ENCODE measurements at regions not wholly inside any gene's neighbourhood (a gene's known extent, or its start where the extent isn't known, plus 50 kb on each side); places are given as distances from the start of the nearest gene placed in this dataset.
A peak's percentile ranks its signal among the peaks of the same experiment; 100 is the strongest.

- Histone ChIP-seq H3K36me3 (ENCODE audit: control insufficient read depth in 1 of 2, insufficient read depth in 2 of 2, low read length in 1 of 2) (no peaks in the 10 kb centered on the region), H3K27ac (ENCODE audit: low read depth in 1 of 2, low read length in 2 of 2) (no peak overlapping the region), H3K27me3 (ENCODE audit: control insufficient read depth in 1 of 2, insufficient read depth in 2 of 2, low read length in 1 of 2) (no peaks in the 10 kb centered on the region), H3K4me3 (ENCODE audit: low read length in 2 of 2) (no peak overlapping the region), H3K9me3 (ENCODE audit: control insufficient read depth, low read length) (peaks cover 3% of the 10 kb centered on the region), H3K4me1 (ENCODE audit: control insufficient read depth in 1 of 2, insufficient read depth in 2 of 2, low read length in 2 of 2) (no peaks in the 10 kb centered on the region)
- DNase-seq (peak in 1 of 2 donors; percentile 21), ATAC-seq (ENCODE audit: low FRiP score) (no peak)
- WGBS, 2 donors = 86 to 89% methylated on average over 10 of the region's 10 CpGs
- intact Hi-C loops (cut with DNase I) = no loop called here
Observed at GRCh38 chr16:55118701-55119260, 188.1 kb downstream of the IRX5 start.

- no peak overlapping the region for H3K27ac ChIP-seq (ENCODE audit: low read depth in 1 of 2, low read length in 2 of 2)
- no peaks in the 10 kb centered on the region for H3K36me3 ChIP-seq (ENCODE audit: control insufficient read depth in 1 of 2, insufficient read depth in 2 of 2, low read length in 1 of 2)
- no peaks in the 10 kb centered on the region for H3K27me3 ChIP-seq (ENCODE audit: control insufficient read depth in 1 of 2, insufficient read depth in 2 of 2, low read length in 1 of 2)
- no peaks in the 10 kb centered on the region for H3K4me1 ChIP-seq (ENCODE audit: control insufficient read depth in 1 of 2, insufficient read depth in 2 of 2, low read length in 2 of 2)
- DNase-seq (peak in 1 of 2 donors; percentile 21), ATAC-seq (ENCODE audit: low FRiP score) (no peak)
- intact Hi-C loops (cut with DNase I) = no loop called here
- H3K4me3 ChIP-seq (ENCODE audit: low read length in 2 of 2) = no peak overlapping the region
- H3K9me3 ChIP-seq (ENCODE audit: control insufficient read depth, low read length) = peaks cover 3% of the 10 kb centered on the region
- WGBS, 2 donors = 32 to 41% methylated on average over 2 of the region's 2 CpGs
Observed at GRCh38 chr16:55120408-55120807, 189.7 kb downstream of the IRX5 start.

GRCh38 chr16:55120826-55121225 is 190.2 kb downstream of the IRX5 start:
- WGBS, 2 donors = 40 to 42% methylated on average over 4 of the region's 4 CpGs
- Histone ChIP-seq H3K36me3 (ENCODE audit: control insufficient read depth in 1 of 2, insufficient read depth in 2 of 2, low read length in 1 of 2) (no peaks in the 10 kb centered on the region), H3K4me1 (ENCODE audit: control insufficient read depth in 1 of 2, insufficient read depth in 2 of 2, low read length in 2 of 2) (no peaks in the 10 kb centered on the region), H3K27me3 (ENCODE audit: control insufficient read depth in 1 of 2, insufficient read depth in 2 of 2, low read length in 1 of 2) (no peaks in the 10 kb centered on the region), H3K9me3 (ENCODE audit: control insufficient read depth, low read length) (peaks cover 3% of the 10 kb centered on the region), H3K4me3 (ENCODE audit: low read length in 2 of 2) (no peak overlapping the region), H3K27ac (ENCODE audit: low read depth in 1 of 2, low read length in 2 of 2) (no peak overlapping the region)
- no peak for DNase-seq
- no peak for ATAC-seq (ENCODE audit: low FRiP score)
- intact Hi-C loops (cut with DNase I) = no loop called here

GRCh38 chr16:55123652-55124051 is 193.0 kb downstream of the IRX5 start:
- Histone ChIP-seq H3K9me3 (ENCODE audit: control insufficient read depth, low read length) (peaks cover 3% of the 10 kb centered on the region), H3K4me1 (ENCODE audit: control insufficient read depth in 1 of 2, insufficient read depth in 2 of 2, low read length in 2 of 2) (no peaks in the 10 kb centered on the region), H3K36me3 (ENCODE audit: control insufficient read depth in 1 of 2, insufficient read depth in 2 of 2, low read length in 1 of 2) (no peaks in the 10 kb centered on the region), H3K27ac (ENCODE audit: low read depth in 1 of 2, low read length in 2 of 2) (no peak overlapping the region), H3K4me3 (ENCODE audit: low read length in 2 of 2) (no peak overlapping the region), H3K27me3 (ENCODE audit: control insufficient read depth in 1 of 2, insufficient read depth in 2 of 2, low read length in 1 of 2) (no peaks in the 10 kb centered on the region)
- ATAC-seq (ENCODE audit: low FRiP score) = no peak
- DNase-seq = no peak
- 97 to 100% methylated on average over 1 of the region's 1 CpG for WGBS, 2 donors
- intact Hi-C loops (cut with DNase I) = no loop called here

GRCh38 chr16:55125818-55126385 is 195.2 kb downstream of the IRX5 start:
- intact Hi-C loops (cut with DNase I) = no loop called here
- WGBS, 2 donors = 88 to 90% methylated on average over 8 of the region's 8 CpGs
- no peak for ATAC-seq (ENCODE audit: low FRiP score)

GRCh38 chr16:55126456-55126855 is 195.8 kb downstream of the IRX5 start:
- Histone ChIP-seq H3K27me3 (ENCODE audit: control insufficient read depth in 1 of 2, insufficient read depth in 2 of 2, low read length in 1 of 2) (no peaks in the 10 kb centered on the region), H3K27ac (ENCODE audit: low read depth in 1 of 2, low read length in 2 of 2) (no peak overlapping the region), H3K4me3 (ENCODE audit: low read length in 2 of 2) (no peak overlapping the region), H3K36me3 (ENCODE audit: control insufficient read depth in 1 of 2, insufficient read depth in 2 of 2, low read length in 1 of 2) (no peaks in the 10 kb centered on the region), H3K4me1 (ENCODE audit: control insufficient read depth in 1 of 2, insufficient read depth in 2 of 2, low read length in 2 of 2) (no peaks in the 10 kb centered on the region), H3K9me3 (ENCODE audit: control insufficient read depth, low read length) (peaks cover 3% of the 10 kb centered on the region)
- WGBS, 2 donors = 66% methylated on average over 8 of the region's 8 CpGs
- intact Hi-C loops (cut with DNase I) = no loop called here
- no peak for ATAC-seq (ENCODE audit: low FRiP score)
- no peak for DNase-seq

More at GRCh38 chr16:55125818-55126385, 195.2 kb downstream of the IRX5 start:
- no peaks in the 10 kb centered on the region for H3K4me1 ChIP-seq (ENCODE audit: control insufficient read depth in 1 of 2, insufficient read depth in 2 of 2, low read length in 2 of 2)
- no peak overlapping the region for H3K27ac ChIP-seq (ENCODE audit: low read depth in 1 of 2, low read length in 2 of 2)
- peaks cover 3% of the 10 kb centered on the region for H3K9me3 ChIP-seq (ENCODE audit: control insufficient read depth, low read length)
- H3K4me3 ChIP-seq (ENCODE audit: low read length in 2 of 2) = no peak overlapping the region
- H3K27me3 ChIP-seq (ENCODE audit: control insufficient read depth in 1 of 2, insufficient read depth in 2 of 2, low read length in 1 of 2) = no peaks in the 10 kb centered on the region
- DNase-seq = no peak
- H3K36me3 ChIP-seq (ENCODE audit: control insufficient read depth in 1 of 2, insufficient read depth in 2 of 2, low read length in 1 of 2) = no peaks in the 10 kb centered on the region

- no peaks in the 10 kb centered on the region for H3K4me1 ChIP-seq (ENCODE audit: control insufficient read depth in 1 of 2, insufficient read depth in 2 of 2, low read length in 2 of 2)
- no peaks in the 10 kb centered on the region for H3K27me3 ChIP-seq (ENCODE audit: control insufficient read depth in 1 of 2, insufficient read depth in 2 of 2, low read length in 1 of 2)
- H3K9me3 ChIP-seq (ENCODE audit: control insufficient read depth, low read length) = no peaks in the 10 kb centered on the region
- no peak for DNase-seq
- no peak for ATAC-seq (ENCODE audit: low FRiP score)
- H3K4me3 ChIP-seq (ENCODE audit: low read length in 2 of 2) = no peak overlapping the region
- H3K27ac ChIP-seq (ENCODE audit: low read depth in 1 of 2, low read length in 2 of 2) = no peak overlapping the region
- WGBS, 2 donors = 62 to 72% methylated on average over 12 of the region's 12 CpGs
- intact Hi-C loops (cut with DNase I) = no loop called here
- H3K36me3 ChIP-seq (ENCODE audit: control insufficient read depth in 1 of 2, insufficient read depth in 2 of 2, low read length in 1 of 2) = no peaks in the 10 kb centered on the region
Observed at GRCh38 chr16:55130456-55130855, 193.5 kb upstream of the IRX6 start.

- 81 to 85% methylated on average over 2 of the region's 2 CpGs for WGBS, 2 donors
Observed at GRCh38 chr16:55130911-55131310, 193.1 kb upstream of the IRX6 start.

GRCh38 chr16:55133654-55134053 is 190.3 kb upstream of the IRX6 start:
- no peaks in the 10 kb centered on the region for H3K9me3 ChIP-seq (ENCODE audit: control insufficient read depth, low read length)
- intact Hi-C loops (cut with DNase I) = no loop called here

More at GRCh38 chr16:55130911-55131310, 193.1 kb upstream of the IRX6 start:
- H3K9me3 ChIP-seq (ENCODE audit: control insufficient read depth, low read length) = no peaks in the 10 kb centered on the region
- no peaks in the 10 kb centered on the region for H3K4me1 ChIP-seq (ENCODE audit: control insufficient read depth in 1 of 2, insufficient read depth in 2 of 2, low read length in 2 of 2)
- no peak for DNase-seq
- H3K36me3 ChIP-seq (ENCODE audit: control insufficient read depth in 1 of 2, insufficient read depth in 2 of 2, low read length in 1 of 2) = no peaks in the 10 kb centered on the region
- intact Hi-C loops (cut with DNase I) = no loop called here
- no peak overlapping the region for H3K4me3 ChIP-seq (ENCODE audit: low read length in 2 of 2)
- no peak overlapping the region for H3K27ac ChIP-seq (ENCODE audit: low read depth in 1 of 2, low read length in 2 of 2)
- ATAC-seq (ENCODE audit: low FRiP score) = no peak
- H3K27me3 ChIP-seq (ENCODE audit: control insufficient read depth in 1 of 2, insufficient read depth in 2 of 2, low read length in 1 of 2) = no peaks in the 10 kb centered on the region

More at GRCh38 chr16:55133654-55134053, 190.3 kb upstream of the IRX6 start:
- Histone ChIP-seq H3K27ac (ENCODE audit: low read depth in 1 of 2, low read length in 2 of 2) (no peak overlapping the region), H3K36me3 (ENCODE audit: control insufficient read depth in 1 of 2, insufficient read depth in 2 of 2, low read length in 1 of 2) (no peaks in the 10 kb centered on the region), H3K4me3 (ENCODE audit: low read length in 2 of 2) (no peak overlapping the region), H3K4me1 (ENCODE audit: control insufficient read depth in 1 of 2, insufficient read depth in 2 of 2, low read length in 2 of 2) (no peaks in the 10 kb centered on the region), H3K27me3 (ENCODE audit: control insufficient read depth in 1 of 2, insufficient read depth in 2 of 2, low read length in 1 of 2) (no peaks in the 10 kb centered on the region)
- DNase-seq (no peak), ATAC-seq (ENCODE audit: low FRiP score) (no peak)
- 39 to 57% methylated on average over 3 of the region's 3 CpGs for WGBS, 2 donors
